IMR-90 (cell line): ENCODE measurements at regions not wholly inside any gene's neighbourhood (a gene's known extent, or its start where the extent isn't known, plus 50 kb on each side); places are given as distances from the start of the nearest gene placed in this dataset.

Experiments used
- ATAC-seq: fragments of 200-7000 bp; cut with Tn5 transposase; 2 replicates; pipeline ENCODE4 v1.9.1; 2020; ENCODE audit warnings: low read depth, mild to moderate bottlenecking, moderate library complexity
- BruUV-seq: library from RNA; stranded (reverse); fragments of 400-500 nt; replicated peaks from 2 replicates; lab custom pipeline; 2021; lab: Mats Ljungman, UMichigan
- CTCF ChIA-PET: fragments of 300-600 bp; formaldehyde crosslinking; extraction: SDS; loops from one replicate; lab custom pipeline; 2021; ENCODE audit warnings: antibody characterized with exemption; lab: Yijun Ruan, JAX
- POLR2A ChIA-PET: fragments of 300-600 bp; sonication (Branson Sonifier 250); formaldehyde crosslinking; loops from one replicate; lab custom pipeline; 2022; ENCODE audit warnings: antibody characterized with exemption; ENCODE audit not compliant: unreplicated experiment; lab: Charles Lee
- DNase-seq: peaks from one replicate; pipeline ENCODE4 v3.0.0; 2013
- H2AFZ ChIP-seq: replicated peaks from 2 replicates; pipeline ENCODE3; 2013; ENCODE audit warnings: low read length, mild to moderate bottlenecking; ENCODE audit not compliant: poor library complexity
- H2AK5ac ChIP-seq: 2 replicates; pipeline ENCODE4 v1.6.1; 2013; ENCODE audit warnings: low read depth, low read length, inconsistent platforms
- H2AK9ac ChIP-seq: replicated peaks from 2 replicates; pipeline ENCODE3; 2013; ENCODE audit warnings: mild to moderate bottlenecking, low read depth, low read length, moderate library complexity; ENCODE audit not compliant: poor library complexity
- H2BK120ac ChIP-seq: 2 replicates; pipeline ENCODE4 v1.6.1; 2013; ENCODE audit warnings: low read depth, low read length, inconsistent platforms
- H2BK15ac ChIP-seq: 3 replicates; pipeline ENCODE4 v1.6.1; 2013; ENCODE audit warnings: low read depth, low read length, inconsistent platforms
- H2BK20ac ChIP-seq: 2 replicates; pipeline ENCODE4 v1.6.1; 2013; ENCODE audit warnings: low read depth, mild to moderate bottlenecking, inconsistent platforms, low read length, moderate library complexity
- H2BK5ac ChIP-seq: 2 replicates; pipeline ENCODE4 v1.6.1; 2013; ENCODE audit warnings: mild to moderate bottlenecking, low read depth, low read length, inconsistent platforms; ENCODE audit not compliant: poor library complexity, severe bottlenecking
- H3K14ac ChIP-seq: replicated peaks from 2 replicates; pipeline ENCODE4 v1.6.1; 2013; ENCODE audit warnings: low read depth, low read length, inconsistent platforms
- H3K18ac ChIP-seq: 2 replicates; pipeline ENCODE4 v1.6.1; 2013; ENCODE audit warnings: low read depth, low read length, control low read depth
- H3K23ac ChIP-seq: 2 replicates; pipeline ENCODE4 v1.6.1; 2013; ENCODE audit warnings: low read depth, low read length, inconsistent platforms
- H3K27ac ChIP-seq: 2 replicates; pipeline ENCODE4 v1.5.1; 2013; ENCODE audit warnings: mild to moderate bottlenecking, control low read depth, low read length; ENCODE audit not compliant: insufficient read depth
- H3K27me3 ChIP-seq: 2 replicates; pipeline ENCODE4 v1.6.1; 2013; ENCODE audit warnings: low read length; ENCODE audit not compliant: control insufficient read depth, insufficient read depth
- H3K36me3 ChIP-seq: 2 replicates; pipeline ENCODE4 v1.6.1; 2013; ENCODE audit warnings: low read length, mixed read lengths; ENCODE audit not compliant: control insufficient read depth, insufficient read depth
- H3K4ac ChIP-seq: 2 replicates; pipeline ENCODE4 v1.6.1; 2013; ENCODE audit warnings: low read depth, low read length, inconsistent platforms
- H3K4me1 ChIP-seq: 2 replicates; pipeline ENCODE4 v1.6.1; 2013; ENCODE audit warnings: low read length, mixed read lengths; ENCODE audit not compliant: control insufficient read depth, insufficient read depth
- H3K4me2 ChIP-seq: 2 replicates; pipeline ENCODE4 v1.6.1; 2013; ENCODE audit warnings: low read depth, mild to moderate bottlenecking, control low read depth, low read length, moderate library complexity
- H3K4me3 ChIP-seq: 2 replicates; pipeline ENCODE4 v1.5.1; 2013; ENCODE audit warnings: low read depth, mild to moderate bottlenecking, control low read depth, low read length, moderate library complexity; ENCODE audit not compliant: insufficient read depth
- H3K56ac ChIP-seq: 2 replicates; pipeline ENCODE4 v1.6.1; 2013; ENCODE audit warnings: low read length, inconsistent platforms; ENCODE audit not compliant: insufficient read depth; ENCODE audit errors: extremely low read depth
- H3K79me1 ChIP-seq, 2 experiments: 2 replicates each; pipeline ENCODE4 v1.6.1; 2013; ENCODE audit warnings: low read length in 2 of 2, inconsistent platforms in 1 of 2, low read depth in 1 of 2
- H3K9ac ChIP-seq: 2 replicates; pipeline ENCODE4 v1.6.1; 2013; ENCODE audit warnings: low read depth, low read length, control low read depth
- H3K9me1 ChIP-seq: 2 replicates; pipeline ENCODE4 v1.6.1; 2013; ENCODE audit warnings: low read length, inconsistent platforms; ENCODE audit not compliant: insufficient read depth
- H3K9me3 ChIP-seq: 2 replicates; pipeline ENCODE4 v1.6.1; 2013; ENCODE audit warnings: low read length; ENCODE audit not compliant: control insufficient read depth, insufficient read depth
- H4K20me1 ChIP-seq: 2 replicates; pipeline ENCODE4 v1.6.1; 2013; ENCODE audit warnings: low read length, inconsistent platforms; ENCODE audit not compliant: insufficient read depth
- H4K5ac ChIP-seq: 2 replicates; pipeline ENCODE4 v1.6.1; 2013; ENCODE audit warnings: mild to moderate bottlenecking, low read depth, low read length, control low read depth
- H4K8ac ChIP-seq, 2 experiments: 2 replicates each; pipeline ENCODE4 v1.6.1; 2013; ENCODE audit warnings: low read depth in 2 of 2, low read length in 2 of 2, control low read depth in 1 of 2, inconsistent platforms in 1 of 2
- H4K91ac ChIP-seq: 2 replicates; pipeline ENCODE4 v1.6.1; 2013; ENCODE audit warnings: low read depth, low read length, inconsistent platforms; ENCODE audit not compliant: insufficient read depth
- BHLHE40 ChIP-seq: fragments of 150-350 bp; IDR thresholded peaks from 2 replicates; pipeline ENCODE4 v1.6.1; 2016; ENCODE audit warnings: mild to moderate bottlenecking, low read depth, low read length
- CHD1 ChIP-seq: IDR thresholded peaks from 2 replicates; pipeline ENCODE4 v1.6.1; 2012; ENCODE audit warnings: low read depth, low read length, improper control_type of control experiment
- CTCF ChIP-seq: conservative IDR thresholded peaks from 2 replicates; pipeline ENCODE4 v1.5.1; 2012; ENCODE audit warnings: mild to moderate bottlenecking, low read depth, low read length, improper control_type of control experiment
- ELK1 ChIP-seq: fragments of 150-350 bp; IDR thresholded peaks from 2 replicates; pipeline ENCODE4 v1.6.1; 2016; ENCODE audit warnings: low read depth, mild to moderate bottlenecking, low read length, moderate library complexity, borderline replicate concordance
- FOS ChIP-seq: fragments of 150-350 bp; IDR thresholded peaks from 2 replicates; pipeline ENCODE4 v1.6.1; 2016; ENCODE audit warnings: low read depth, low read length
- MAFK ChIP-seq: IDR thresholded peaks from 2 replicates; pipeline ENCODE4 v1.6.1; 2012; ENCODE audit warnings: low read depth, low read length, improper control_type of control experiment
- MAZ ChIP-seq: IDR thresholded peaks from 2 replicates; pipeline ENCODE4 v1.6.1; 2012; ENCODE audit warnings: low read depth, mild to moderate bottlenecking, low read length, improper control_type of control experiment, moderate library complexity, borderline replicate concordance
- RAD21 ChIP-seq: IDR thresholded peaks from 2 replicates; pipeline ENCODE4 v1.6.1; 2012; ENCODE audit warnings: low read length, improper control_type of control experiment
- RFX5 ChIP-seq: IDR thresholded peaks from 2 replicates; pipeline ENCODE4 v1.8.0; 2012; ENCODE audit warnings: low read depth, mild to moderate bottlenecking, low read length, moderate library complexity
- WGBS, 2 experiments: methylation state at CpG; one replicate each; pipeline versions ENCODE4 v1.1.5 to v1.1.7; 2013; ENCODE audit warnings: missing lambda C conversion rate in 2 of 2; ENCODE audit not compliant: insufficient read length in 1 of 2; ENCODE audit errors: extremely low coverage in 2 of 2; 5-methylcytosine and 5-hydroxymethylcytosine counted together
- dilution Hi-C: fragments of 300-500 bp; cut with HindIII; formaldehyde crosslinking; loops from one replicate; pipeline ENCODE4 v1.14.3; 2018; ENCODE audit warnings: low sequenced_read_pairs; ENCODE audit not compliant: unreplicated experiment
- in situ Hi-C: fragments of 300-500 bp; cut with MboI; formaldehyde crosslinking; loops from 3 replicates; pipeline ENCODE4 v1.14.3; 2019; ENCODE audit warnings: low sequenced_read_pairs, inconsistent platforms, mixed read lengths
- intact Hi-C: fragments of 100-400 bp; cut with micrococcal nuclease; formaldehyde crosslinking; loops from 2 replicates; pipeline ENCODE4 v1.10.0; 2022

- intact Hi-C loops (no loop called here), in situ Hi-C loops (no loop called here), dilution Hi-C loops (no loop called here)
- Histone ChIP-seq H4K91ac (no peak overlapping the region), H3K9ac (no peak overlapping the region), H3K14ac (no peak overlapping the region), H2BK120ac (no peak overlapping the region), H2AK9ac (no peak overlapping the region), H3K23ac (no peak overlapping the region), H3K4me1 (no peaks in the 10 kb centered on the region), H2AK5ac (no peak overlapping the region), H3K56ac (no peak overlapping the region), H3K9me3 (peaks cover 11% of the 10 kb centered on the region), H3K27ac (no peak overlapping the region), H4K8ac (no peak overlapping the region), H2BK20ac (no peak overlapping the region), H2BK15ac (no peak overlapping the region), H3K4ac (no peak overlapping the region), H3K9me1 (no peaks in the 10 kb centered on the region), H3K36me3 (no peaks in the 10 kb centered on the region), H3K4me3 (no peak overlapping the region), H4K20me1 (no peaks in the 10 kb centered on the region), H3K18ac (no peak overlapping the region), H2AFZ (no peak overlapping the region), H4K5ac (no peak overlapping the region), H3K27me3 (no peaks in the 10 kb centered on the region), H3K4me2 (no peak overlapping the region), H2BK5ac (no peak overlapping the region), H3K79me1 (no peaks in the 10 kb centered on the region)
- no CpG with 5 or more reads among the region's 1 CpG for WGBS, 2 experiments
- no peak for TF ChIP-seq CHD1
- TF ChIP-seq BHLHE40, result no peak
- TF ChIP-seq FOS, result no peak
- no peak for TF ChIP-seq ELK1
- TF ChIP-seq CTCF, result no peak
- TF ChIP-seq RFX5, result no peak
- no peak for TF ChIP-seq MAFK
- TF ChIP-seq MAZ, result no peak
- no peak for TF ChIP-seq RAD21
- CTCF ChIA-PET, result no interaction called here
- no TSS peak for BruUV-seq
- POLR2A ChIA-PET, result no interaction called here
- DNase-seq (no peak), ATAC-seq (no peak)
Observed at GRCh38 chr16:60100371-60100770, 1366.3 kb upstream of the GOT2 start.
